ELR (cell line): ENCODE measurements at regions not wholly inside any gene's neighbourhood (a gene's known extent, or its start where the extent isn't known, plus 50 kb on each side); places are given as distances from the start of the nearest gene placed in this dataset.
"Not testable (repeated sequence)": the region's sequence is repeated elsewhere in the genome, so short reads cannot be mapped to it uniquely, and the experiment has no call there.

Source experiments
- DNase-seq: peaks from one replicate; pipeline ENCODE4 v3.0.0-alpha.2; 2015; ENCODE audit warnings: low read depth

- DNase-seq = no peak
Measured at GRCh38 chr2:239804161-239805042, 220.7 kb downstream of the NDUFA10 start.

DNA sequence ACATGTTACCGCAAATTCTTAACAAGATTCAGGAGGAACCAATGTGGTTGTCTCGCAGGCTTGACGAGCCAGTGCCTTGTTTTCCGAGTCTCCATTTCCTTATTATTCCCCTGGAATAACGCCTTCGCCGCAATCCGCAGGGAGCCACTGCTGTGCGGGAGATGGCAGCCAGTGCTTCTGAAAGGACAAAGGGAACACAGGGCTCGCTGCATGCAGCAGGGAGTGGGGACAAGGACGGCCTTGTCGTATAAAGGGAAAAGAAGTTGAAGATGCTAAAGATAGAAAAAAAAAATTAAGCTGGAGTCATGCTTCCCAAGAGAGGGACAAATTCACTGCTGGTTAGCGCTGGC is 221.4 kb downstream of the NDUFA10 start:
- no peak for DNase-seq

- DNase-seq = no peak
Measured at GRCh38 chr2:239803102-239803765, 221.9 kb downstream of the NDUFA10 start.

DNA sequence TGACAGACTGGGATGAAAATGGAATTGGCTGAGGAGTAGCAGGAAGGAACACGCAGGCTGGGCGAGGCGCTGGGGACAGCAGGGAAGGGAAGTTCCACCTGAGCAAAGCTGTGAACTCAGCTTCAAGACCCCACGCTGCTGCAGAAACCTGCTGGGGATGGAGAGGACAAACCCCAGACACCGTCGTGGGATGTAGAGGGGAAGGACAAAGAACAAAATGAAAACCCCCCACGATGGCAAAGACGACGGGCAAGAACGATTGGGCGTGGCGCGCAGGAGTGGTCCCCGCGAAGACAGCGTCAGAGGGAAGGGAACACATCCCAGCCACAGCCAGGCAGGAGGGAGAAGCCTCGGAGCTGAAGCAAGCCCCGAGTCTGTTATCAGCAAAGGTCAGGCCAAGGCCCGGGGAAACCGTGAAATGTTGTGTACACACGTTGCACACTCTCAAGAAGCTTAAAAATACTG is 222.9 kb downstream of the NDUFA10 start:
- DNase-seq = no peak

DNA sequence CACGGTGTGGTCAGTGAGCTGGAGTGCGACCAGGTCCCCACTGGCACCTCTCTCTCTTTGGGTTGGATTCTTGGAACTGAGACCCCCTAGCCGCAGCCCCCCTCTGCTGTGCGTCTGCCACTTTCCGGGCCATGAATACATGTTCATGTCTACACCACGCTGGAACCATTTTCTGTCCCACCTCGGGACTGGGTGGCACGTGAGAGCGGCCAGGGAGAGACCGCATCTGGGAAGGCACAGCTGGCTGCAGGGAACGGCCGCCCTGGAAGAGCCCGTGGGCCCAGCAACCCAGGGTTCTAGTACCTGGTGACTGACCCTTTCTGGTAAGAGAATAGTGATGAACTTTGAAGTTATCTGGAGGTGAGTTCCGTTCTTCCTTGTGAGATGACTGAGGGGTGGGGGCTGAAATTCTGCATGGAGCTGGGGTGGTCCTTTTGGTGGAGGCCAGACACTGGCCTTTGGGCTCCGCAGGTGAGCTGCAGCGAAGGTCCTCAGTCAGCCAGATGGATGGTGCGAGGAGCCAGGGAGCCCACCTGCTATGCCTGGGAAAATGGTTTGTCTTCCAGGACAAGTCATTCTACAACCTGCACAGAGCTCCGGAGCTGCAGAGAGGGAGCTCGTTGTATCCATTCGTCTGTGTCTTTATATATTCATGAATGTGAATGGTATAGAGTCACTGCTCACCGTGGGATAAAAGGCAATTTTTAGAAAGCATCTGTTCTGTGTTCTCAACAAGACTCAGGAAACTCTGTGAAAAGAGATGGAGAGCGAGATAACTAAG is 223.5 kb downstream of the NDUFA10 start:
- no peak for DNase-seq

DNA sequence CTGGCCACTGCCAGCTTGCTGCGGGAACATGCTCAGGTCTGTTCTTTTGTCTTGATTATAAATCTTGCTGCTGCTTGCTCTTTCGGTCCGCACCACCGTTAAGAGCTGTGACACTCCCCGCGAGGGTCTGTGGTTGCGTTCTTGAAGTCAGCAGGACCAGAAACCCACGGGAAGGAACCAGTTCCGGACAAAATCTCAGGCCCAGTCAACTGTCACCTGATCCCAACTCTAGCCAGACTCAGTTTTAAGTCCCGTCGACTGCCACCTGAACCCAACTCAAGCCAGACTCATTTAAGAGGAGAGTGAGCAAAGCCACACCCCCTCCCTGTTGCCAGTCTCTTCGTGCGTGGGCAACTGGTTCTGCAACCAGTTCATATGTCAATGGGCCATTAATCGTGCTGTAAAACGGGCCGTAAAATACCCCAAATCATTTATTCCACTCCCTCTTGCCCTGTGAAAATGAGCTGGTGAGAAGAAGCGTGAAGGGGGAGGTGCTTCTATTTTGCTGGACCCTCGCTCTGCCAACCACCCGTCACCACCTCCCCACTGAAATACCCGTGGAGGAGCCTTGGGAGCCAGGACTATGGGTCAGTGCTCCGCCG is 224.3 kb downstream of the NDUFA10 start:
- DNase-seq = no peak

DNA sequence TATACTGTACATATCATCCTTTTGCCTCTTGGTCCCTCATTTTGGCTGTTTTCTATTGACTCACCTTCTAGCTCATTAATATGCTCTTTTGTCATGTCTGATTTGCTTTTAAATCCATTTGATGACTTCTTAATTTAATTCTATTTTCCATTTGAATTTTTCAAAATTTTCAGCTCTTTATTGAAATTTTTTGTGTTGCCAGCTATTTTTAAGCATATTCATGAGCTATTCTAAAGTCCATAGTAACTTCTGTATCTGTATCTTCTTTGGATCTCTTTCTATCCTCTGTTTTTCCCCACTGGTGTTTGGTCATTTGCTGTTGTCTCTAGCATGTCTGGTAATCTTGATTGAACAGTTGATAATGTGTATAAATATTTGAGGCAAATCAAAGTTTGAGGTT is 227.8 kb downstream of the NDUFA10 start:
- no peak for DNase-seq

GRCh38 chr2:239795761-239796160 is 229.4 kb downstream of the NDUFA10 start:
- not testable (repeated sequence) for DNase-seq

GRCh38 chr2:239793836-239794235 is 231.3 kb downstream of the NDUFA10 start:
- DNase-seq = no peak

DNA sequence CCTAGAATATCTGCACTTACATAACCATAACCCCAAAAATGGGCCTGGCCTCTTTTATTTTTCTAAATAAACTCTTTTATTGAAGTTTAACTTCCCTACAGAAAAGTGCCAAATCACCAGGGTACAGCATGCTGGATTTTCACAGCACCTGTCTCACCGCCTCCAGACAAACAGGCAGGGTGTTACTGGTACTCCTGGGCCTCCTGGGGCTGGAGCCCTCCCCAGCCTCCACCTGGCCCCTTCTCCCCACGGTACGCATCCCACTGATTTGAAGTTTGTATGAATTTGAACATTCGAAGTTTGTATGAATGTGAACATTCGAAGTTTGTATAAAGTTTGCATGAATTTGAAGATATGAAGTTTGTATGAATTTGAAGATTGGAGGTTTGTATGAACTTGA is 232.1 kb downstream of the NDUFA10 start:
- no peak for DNase-seq

DNA sequence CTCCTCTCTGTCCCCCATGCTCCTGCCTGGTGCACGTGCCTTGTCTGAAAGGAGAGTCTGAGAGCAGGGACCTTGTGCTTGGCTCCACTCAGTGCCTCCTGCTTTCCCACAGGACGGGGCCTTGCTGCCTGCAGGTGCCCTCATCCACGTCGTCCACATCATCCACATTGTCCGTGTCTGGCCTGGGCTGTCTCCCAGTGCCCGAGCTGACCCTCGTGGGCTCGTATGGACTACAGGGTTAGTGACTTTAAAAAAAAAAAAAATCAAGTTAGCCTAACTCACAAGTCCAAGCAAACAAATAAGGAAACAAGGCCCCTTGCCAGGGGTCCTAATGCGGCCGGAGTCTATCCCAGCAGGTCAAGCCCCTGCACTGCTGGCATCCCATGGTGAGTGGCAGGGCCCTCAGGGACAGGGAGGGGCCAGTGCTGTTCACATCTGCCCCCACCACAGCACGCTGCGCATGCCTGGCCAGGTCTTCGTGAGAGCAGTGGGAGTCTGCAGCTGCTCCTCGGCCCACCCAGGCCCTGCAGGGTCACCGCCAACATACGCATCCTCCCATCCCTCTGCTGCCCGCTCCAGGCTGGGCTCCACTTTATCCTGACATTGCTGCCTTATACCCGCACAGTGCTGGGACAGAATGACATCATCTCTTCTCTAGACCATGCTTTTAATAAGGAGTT is 232.6 kb downstream of the NDUFA10 start:
- no peak for DNase-seq

GRCh38 chr2:239791526-239792404 is 233.4 kb downstream of the NDUFA10 start:
- DNase-seq = no peak

DNA sequence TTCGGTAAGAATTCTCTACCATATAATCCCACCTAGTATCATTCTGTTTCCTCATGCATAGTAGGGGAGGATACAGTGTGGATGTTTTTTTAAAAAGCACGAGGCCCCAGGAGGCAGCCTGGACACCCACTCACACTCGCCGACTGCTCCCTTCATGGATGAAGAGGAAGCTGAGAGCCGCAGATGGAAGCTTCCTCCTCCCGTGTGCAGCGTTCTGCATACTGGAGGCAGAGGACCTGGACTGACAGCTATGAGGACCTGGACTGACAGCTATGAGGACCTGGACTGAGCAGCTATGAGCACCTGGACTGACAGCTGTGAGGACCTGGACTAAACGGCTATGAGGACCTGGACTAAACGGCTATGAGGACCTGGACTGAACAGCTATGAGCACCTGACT is 234.4 kb downstream of the NDUFA10 start:
- DNase-seq = no peak

DNA sequence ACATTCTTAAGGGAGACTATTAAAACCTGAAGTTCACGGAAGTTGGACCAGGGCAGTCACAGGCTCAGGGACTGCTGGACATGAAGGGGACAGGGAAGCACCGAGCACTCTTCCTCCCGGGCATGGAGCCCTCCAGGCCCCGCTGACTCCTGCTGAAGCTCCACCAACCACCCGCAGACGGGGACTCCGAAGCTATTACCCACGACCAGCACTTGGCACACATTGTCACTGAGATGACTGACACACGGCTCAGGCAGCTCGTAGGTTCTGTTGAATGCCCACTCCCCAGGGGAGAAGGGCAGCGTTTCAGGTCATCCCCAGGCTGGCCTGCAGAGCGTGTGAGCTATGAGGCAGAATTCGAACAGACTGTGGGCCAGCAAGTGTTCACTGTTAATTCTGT is 234.8 kb downstream of the NDUFA10 start:
- no peak for DNase-seq

DNA sequence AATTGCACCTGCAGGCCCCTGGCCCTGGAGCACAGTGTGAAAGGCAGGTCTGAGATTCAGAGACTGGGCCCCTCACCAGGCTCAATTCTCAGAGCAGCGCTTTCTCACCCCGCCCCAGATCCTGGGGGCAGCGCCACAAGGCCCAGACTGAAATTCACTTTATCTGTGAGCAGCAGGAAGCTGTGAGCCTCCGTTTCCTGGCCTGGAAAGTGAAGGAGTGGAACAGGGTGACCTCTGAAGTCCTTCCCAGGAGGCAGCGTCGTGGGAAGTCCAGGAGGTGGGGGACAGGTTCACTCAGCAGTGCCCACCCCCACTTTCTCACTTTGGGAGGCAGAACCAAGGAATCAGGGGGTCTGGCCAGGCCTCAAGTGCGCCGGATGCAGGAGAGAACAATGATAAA is 235.4 kb downstream of the NDUFA10 start:
- no peak for DNase-seq

- no peak for DNase-seq
Measured at GRCh38 chr2:239788576-239789098, 236.5 kb downstream of the NDUFA10 start.

DNA sequence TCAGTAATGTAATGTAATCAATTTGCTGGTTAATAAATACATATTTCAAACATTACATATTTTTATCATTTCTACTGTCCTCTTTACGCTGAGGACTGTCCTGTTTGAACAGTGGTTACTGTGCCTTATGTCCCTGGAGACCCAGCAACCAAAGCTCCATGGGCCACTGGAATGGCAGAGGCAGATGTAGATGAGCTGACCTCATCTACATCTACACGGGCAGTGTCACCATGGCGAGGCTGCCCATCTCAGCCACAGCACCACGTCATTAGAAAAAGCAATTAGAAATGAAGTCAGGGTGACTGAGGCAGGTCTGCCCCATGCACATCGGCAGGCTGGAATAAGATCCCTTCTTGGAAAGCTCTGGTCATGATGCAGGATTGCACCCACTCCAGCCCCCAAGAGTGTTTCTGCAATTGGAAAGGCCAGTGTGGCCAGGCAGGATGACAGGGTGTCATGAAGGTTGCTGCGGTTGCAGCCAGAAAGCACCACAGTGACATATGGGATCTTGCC is 237.5 kb downstream of the NDUFA10 start:
- no peak for DNase-seq

GRCh38 chr2:239786791-239787190 is 238.4 kb downstream of the NDUFA10 start:
- no peak for DNase-seq

GRCh38 chr2:239781454-239781853 is 243.7 kb downstream of the NDUFA10 start:
- DNase-seq = no peak
